Prostate gland (tissue), 2 donors: ENCODE measurements at regions not wholly inside any gene's neighbourhood (a gene's known extent, or its start where the extent isn't known, plus 50 kb on each side); places are given as distances from the start of the nearest gene placed in this dataset.

Experiments used
- POLR2A ChIP-seq: fragments of 450-650 bp; IDR thresholded peaks from one replicate; pipeline ENCODE4 v1.6.1; 2016; ENCODE audit warnings: antibody characterized with exemption, mild to moderate bottlenecking
- TF ChIP-seq, protein P1 (sequence below), 4 experiments: fragments of 200-600 bp in 2 of 4; fragments of 450-650 bp in 2 of 4; sonication (generic) in 2 of 4; IDR thresholded peaks; 1 replicate in 3 of 4; 2 replicates in 1 of 4; pipeline ENCODE4 v1.5.1; 2016 to 2019; ENCODE audit warnings: antibody characterized with exemption in 4 of 4, mild to moderate bottlenecking in 2 of 4, moderate library complexity in 2 of 4

DNA sequence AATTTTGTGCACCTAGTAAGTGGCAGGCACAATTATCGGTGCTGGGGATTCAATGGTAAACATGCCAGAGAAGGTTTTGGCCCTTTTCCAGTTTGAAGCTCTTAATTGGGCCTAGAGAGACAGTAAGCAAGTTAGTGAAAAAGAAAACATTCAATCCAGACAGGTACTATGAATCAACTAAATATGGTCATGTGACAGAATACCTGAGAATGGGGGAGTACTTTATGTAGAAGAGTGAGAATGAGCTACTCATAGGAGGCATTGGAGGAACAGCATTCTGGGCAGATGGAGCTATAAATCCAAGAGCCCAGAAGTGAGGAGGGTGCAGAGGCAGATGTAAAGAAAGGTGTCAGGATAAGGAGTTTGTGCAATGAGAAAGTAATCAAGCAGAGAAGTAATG, 1017.9 kb downstream of the ADGRL2 start:
- no peak for TF ChIP-seq POLR2A
- TF ChIP-seq, protein P1, sequence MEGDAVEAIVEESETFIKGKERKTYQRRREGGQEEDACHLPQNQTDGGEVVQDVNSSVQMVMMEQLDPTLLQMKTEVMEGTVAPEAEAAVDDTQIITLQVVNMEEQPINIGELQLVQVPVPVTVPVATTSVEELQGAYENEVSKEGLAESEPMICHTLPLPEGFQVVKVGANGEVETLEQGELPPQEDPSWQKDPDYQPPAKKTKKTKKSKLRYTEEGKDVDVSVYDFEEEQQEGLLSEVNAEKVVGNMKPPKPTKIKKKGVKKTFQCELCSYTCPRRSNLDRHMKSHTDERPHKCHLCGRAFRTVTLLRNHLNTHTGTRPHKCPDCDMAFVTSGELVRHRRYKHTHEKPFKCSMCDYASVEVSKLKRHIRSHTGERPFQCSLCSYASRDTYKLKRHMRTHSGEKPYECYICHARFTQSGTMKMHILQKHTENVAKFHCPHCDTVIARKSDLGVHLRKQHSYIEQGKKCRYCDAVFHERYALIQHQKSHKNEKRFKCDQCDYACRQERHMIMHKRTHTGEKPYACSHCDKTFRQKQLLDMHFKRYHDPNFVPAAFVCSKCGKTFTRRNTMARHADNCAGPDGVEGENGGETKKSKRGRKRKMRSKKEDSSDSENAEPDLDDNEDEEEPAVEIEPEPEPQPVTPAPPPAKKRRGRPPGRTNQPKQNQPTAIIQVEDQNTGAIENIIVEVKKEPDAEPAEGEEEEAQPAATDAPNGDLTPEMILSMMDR (IDR thresholded peaks at IDR 0.05) = no peak
